GM12878 (cell line): ENCODE measurements at regions not wholly inside any gene's neighbourhood (a gene's known extent, or its start where the extent isn't known, plus 50 kb on each side); places are given as distances from the start of the nearest gene placed in this dataset.
A peak's percentile ranks its signal among the peaks of the same experiment; 100 is the strongest.

Experiments
- ATAC-seq: fragments of 200-7000 bp; cut with Tn5 transposase; 3 replicates; pipeline ENCODE4 v1.9.1; 2020; ENCODE audit warnings: mild to moderate bottlenecking, moderate library complexity
- BruUV-seq: library from RNA; stranded (reverse); fragments of 400-500 nt; replicated peaks from 2 replicates; lab custom pipeline; 2021; lab: Mats Ljungman, UMichigan
- CTCF ChIA-PET: fragments of 300-600 bp; sonication (Branson Sonifier 250); formaldehyde crosslinking; extraction: SDS; loops from one replicate; lab custom pipeline; 2021; ENCODE audit warnings: inconsistent platforms; lab: Yijun Ruan, JAX
- POLR2A ChIA-PET: fragments of 350-600 bp; formaldehyde crosslinking; extraction: SDS; loops from one replicate; lab custom pipeline; 2021; ENCODE audit warnings: inconsistent platforms; lab: Charles Lee
- RAD21 ChIA-PET: fragments of 300-600 bp; sonication (Branson Sonifier 250); formaldehyde crosslinking; loops from one replicate; lab custom pipeline; 2023; ENCODE audit warnings: antibody characterized with exemption; ENCODE audit not compliant: unreplicated experiment; lab: Charles Lee
- SMC1A ChIA-PET: fragments of 300-600 bp; sonication (Branson Sonifier 250); formaldehyde crosslinking; loops from one replicate; lab custom pipeline; 2023; ENCODE audit not compliant: unreplicated experiment, uncharacterized antibody; lab: Charles Lee
- DNase-seq: peaks from one replicate; pipeline ENCODE4 v3.0.0-alpha.2; 2011; ENCODE audit warnings: low read depth, low spot score
- FAIRE-seq: peaks from 3 replicates; lab custom pipeline; 2011; peaks lifted over from hg19 to GRCh38; lab: Jason Lieb, UNC
- H2AFZ ChIP-seq: 2 replicates; pipeline ENCODE4 v1.6.0; 2011; ENCODE audit warnings: low read depth, low read length, control low read depth; ENCODE audit not compliant: control insufficient read depth
- H3K27ac ChIP-seq: 2 replicates; pipeline ENCODE4 v1.5.1; 2011; ENCODE audit warnings: control low read depth; ENCODE audit not compliant: control insufficient read depth, insufficient read depth
- H3K27me3 ChIP-seq, 2 experiments: replicated peaks in 1 of 2; 2 replicates each; pipeline versions ENCODE4 v1.6.0 to v1.6.1; 2011; ENCODE audit warnings: low read length in 1 of 2; ENCODE audit not compliant: control insufficient read depth in 2 of 2, insufficient read depth in 2 of 2
- H3K36me3 ChIP-seq, 2 experiments: 2 replicates each; pipeline ENCODE4 v1.5.1; 2011; ENCODE audit warnings: low read length in 1 of 2; ENCODE audit not compliant: control insufficient read depth in 2 of 2, insufficient read depth in 2 of 2
- H3K4me1 ChIP-seq: 2 replicates; pipeline ENCODE4 v1.6.1; 2011; ENCODE audit warnings: mild to moderate bottlenecking, low read length, moderate library complexity, mixed read lengths; ENCODE audit not compliant: control insufficient read depth, insufficient read depth
- H3K4me2 ChIP-seq: 2 replicates; pipeline ENCODE4 v1.6.0; 2011; ENCODE audit warnings: control low read depth; ENCODE audit not compliant: control insufficient read depth, insufficient read depth
- H3K4me3 ChIP-seq: fragments of 200-600 bp; sonication (generic); 2 replicates; pipeline ENCODE4 v1.5.1; 2016
- H3K79me2 ChIP-seq: 2 replicates; pipeline ENCODE4 v1.6.0; 2011; ENCODE audit warnings: low read length; ENCODE audit not compliant: control insufficient read depth, insufficient read depth
- H3K9ac ChIP-seq: 2 replicates; pipeline ENCODE4 v1.8.0; 2011; ENCODE audit warnings: low read length, control low read depth, mixed read lengths; ENCODE audit not compliant: control insufficient read depth, insufficient read depth
- H3K9me3 ChIP-seq: replicated peaks from 3 replicates; pipeline ENCODE4 v1.5.1; 2011; ENCODE audit warnings: mild to moderate bottlenecking, low read length; ENCODE audit not compliant: control insufficient read depth, insufficient read depth
- H4K20me1 ChIP-seq: 2 replicates; pipeline ENCODE4 v1.6.0; 2011; ENCODE audit not compliant: control insufficient read depth, insufficient read depth
- ASH2L ChIP-seq: fragments of 300-600, 200-600 bp; sonication (generic); IDR thresholded peaks from 2 replicates; pipeline ENCODE4 v1.6.1; 2017; ENCODE audit warnings: low read depth, mild to moderate bottlenecking, borderline replicate concordance
- BRCA1 ChIP-seq: IDR thresholded peaks from 2 replicates; pipeline ENCODE4 v1.6.1; 2011; ENCODE audit warnings: low read depth, low read length, improper control_type of control experiment
- DPF2 ChIP-seq: fragments of 450-650 bp; IDR thresholded peaks from 2 replicates; pipeline ENCODE4 v1.6.1; 2017; ENCODE audit warnings: mild to moderate bottlenecking
- E4F1 ChIP-seq: fragments of 450-650 bp; IDR thresholded peaks from 2 replicates; pipeline ENCODE4 v1.6.1; 2018; ENCODE audit warnings: borderline replicate concordance, mild to moderate bottlenecking; ENCODE audit not compliant: partially characterized antibody
- ELK1 ChIP-seq: IDR thresholded peaks from 2 replicates; pipeline ENCODE4 v1.6.1; 2012; ENCODE audit warnings: low read depth, low read length, improper control_type of control experiment
- ETV6 ChIP-seq, 2 experiments: fragments of 450-650 bp in 1 of 2; IDR thresholded peaks in 1 of 2; conservative IDR thresholded peaks in 1 of 2; 2 replicates each; pipeline ENCODE4 v1.6.1; 2014; ENCODE audit warnings: antibody characterized with exemption in 1 of 2, borderline replicate concordance in 1 of 2, low read depth in 1 of 2, mild to moderate bottlenecking in 1 of 2, moderate library complexity in 1 of 2
- FOXM1 ChIP-seq: IDR thresholded peaks from 2 replicates; pipeline ENCODE4 v1.6.1; 2012; ENCODE audit warnings: low read depth, mild to moderate bottlenecking, inconsistent platforms, low read length, moderate library complexity
- HDGF ChIP-seq: fragments of 450-650 bp; IDR thresholded peaks from 2 replicates; pipeline ENCODE4 v1.6.1; 2016; ENCODE audit warnings: antibody characterized with exemption
- NFYA ChIP-seq: IDR thresholded peaks from 2 replicates; pipeline ENCODE4 v1.6.1; 2011; ENCODE audit warnings: low read depth, mild to moderate bottlenecking, low read length, improper control_type of control experiment, borderline replicate concordance
- PAX8 ChIP-seq: fragments of 450-650 bp; IDR thresholded peaks from 2 replicates; pipeline ENCODE4 v1.6.1; 2017; ENCODE audit warnings: mild to moderate bottlenecking, moderate library complexity
- REST ChIP-seq: IDR thresholded peaks from 2 replicates; pipeline ENCODE4 v1.6.1; 2012; ENCODE audit warnings: mild to moderate bottlenecking, low read depth, low read length
- SIN3A ChIP-seq: IDR thresholded peaks from 2 replicates; pipeline ENCODE4 v1.6.1; 2012; ENCODE audit warnings: low read depth, low read length, improper control_type of control experiment
- SMAD1 ChIP-seq: fragments of 450-650 bp; IDR thresholded peaks from 2 replicates; pipeline ENCODE4 v1.6.1; 2018; ENCODE audit warnings: mild to moderate bottlenecking, low read depth; ENCODE audit not compliant: partially characterized antibody
- TAF1 ChIP-seq: IDR thresholded peaks from 2 replicates; pipeline ENCODE4 v1.6.1; 2011; ENCODE audit warnings: mild to moderate bottlenecking, low read depth, low read length, borderline replicate concordance
- ZNF274 ChIP-seq: IDR thresholded peaks from one replicate; pipeline ENCODE4 v1.8.0; 2011; ENCODE audit not compliant: insufficient read length, insufficient read depth
- ZNF384 ChIP-seq: IDR thresholded peaks from 2 replicates; pipeline ENCODE4 v1.6.1; 2012; ENCODE audit warnings: low read depth, mild to moderate bottlenecking, low read length, improper control_type of control experiment, borderline replicate concordance
- ZSCAN29 ChIP-seq: fragments of 450-650 bp; IDR thresholded peaks from 2 replicates; pipeline ENCODE4 v1.6.1; 2017; ENCODE audit warnings: mild to moderate bottlenecking, moderate library complexity
- WGBS: methylation state at CpG from one replicate; pipeline ENCODE4 v1.1.6; 2016; ENCODE audit warnings: low lambda C conversion rate; ENCODE audit not compliant: insufficient replicate concordance, insufficient coverage; ENCODE audit errors: missing lambda C conversion rate; 5-methylcytosine and 5-hydroxymethylcytosine counted together
- in situ Hi-C: fragments of 300-500 bp; cut with MboI; formaldehyde crosslinking; loops from 9 replicates; pipeline ENCODE4 v1.14.3; 2018; ENCODE audit warnings: mixed read lengths
- intact Hi-C: fragments of 100-400 bp; cut with micrococcal nuclease; formaldehyde crosslinking; loops from one replicate; pipeline ENCODE4 v1.14.2; 2022; ENCODE audit not compliant: unreplicated experiment

GRCh38 chr1:38527373-38527966 lies 332.1 kb downstream of the RRAGC start:
- 0 out of 2 replicates have a peak overlapping the region, but pooled peaks have one; percentile 13 for H3K9ac ChIP-seq
- DNase-seq (peak; percentile 83), FAIRE-seq (peak; percentile 75), ATAC-seq (peak; percentile 99)
- no peaks in the 10 kb centered on the region for H3K79me2 ChIP-seq
- H3K4me3 ChIP-seq, result no peak overlapping the region
- H4K20me1 ChIP-seq, result no peaks in the 10 kb centered on the region
- ChIA-PET CTCF (interaction anchor here (0.6 to 2.0 kb wide), 11 partner anchors 12 to 485 kb away, joined by 3 to 7 read pairs (median 4); no protein-coding TSS in a partner anchor), RAD21 (interaction anchor here (0.7 to 2.3 kb wide), 13 partner anchors 10 to 501 kb away, joined by 3 to 14 read pairs (median 4); partner anchors contain the start of gene POU3F1), SMC1A (interaction anchor here (0.7 to 2.5 kb wide), 19 partner anchors 9 to 499 kb away, joined by 3 to 28 read pairs (median 4); no protein-coding TSS in a partner anchor), POLR2A (interaction anchor here (1.0 to 3.3 kb wide), 4 partner anchors 28 to 498 kb away, joined by 3 to 16 read pairs (median 6); no protein-coding TSS in a partner anchor)
- no peaks in the 10 kb centered on the region for H3K36me3 ChIP-seq
- 20% methylated on average over 6 of the region's 6 CpGs for WGBS
- no TSS peak for BruUV-seq
- H3K4me1 ChIP-seq, result peaks cover 13% of the 10 kb centered on the region
- H3K4me2 ChIP-seq, result peak overlapping the region; percentile 93
- in situ Hi-C loops (no loop called here), intact Hi-C loops (loop anchor here (2.0 kb wide), 1 partner anchor 31 kb away; no protein-coding TSS in a partner anchor)
- peaks cover 4% of the 10 kb centered on the region; the same call in 1 of the 3 replicates for H3K9me3 ChIP-seq
- peak overlapping the region; percentile 57 for H3K27ac ChIP-seq
- peak overlapping the region; percentile 82 for H2AFZ ChIP-seq
- no peaks in the 10 kb centered on the region for H3K27me3 ChIP-seq
- no peak for TF ChIP-seq ELK1
- no peak for TF ChIP-seq SIN3A
- TF ChIP-seq NFYA, result no peak
- TF ChIP-seq REST, result no peak
- TF ChIP-seq ZNF384, result no peak
- TF ChIP-seq E4F1, result no peak
- TF ChIP-seq SMAD1, result no peak
- TF ChIP-seq TAF1, result 0 out of 2 replicates have a peak, but pooled peaks have one; percentile 8
- TF ChIP-seq BRCA1, result no peak
- TF ChIP-seq PAX8, result no peak
- no peak for TF ChIP-seq HDGF
- no peak for TF ChIP-seq ETV6 (conservative IDR thresholded peaks at IDR 0.05 in 1 of 2, IDR thresholded peaks at IDR 0.05 in 1 of 2; ENCODE audit: borderline replicate concordance in 1 of 2, low read depth in 1 of 2)
- TF ChIP-seq FOXM1, result 0 out of 2 replicates have a peak, but pooled peaks have one; percentile 36
- TF ChIP-seq ASH2L, result no peak
- no peak for TF ChIP-seq ZNF274
- TF ChIP-seq ZSCAN29, result no peak
- TF ChIP-seq DPF2, result no peak
